Thyroid gland (tissue), 4 donors: ENCODE measurements at regions not wholly inside any gene's neighbourhood (a gene's known extent, or its start where the extent isn't known, plus 50 kb on each side); places are given as distances from the start of the nearest gene placed in this dataset.

ENCODE experiments used
- CTCF ChIP-seq, 6 experiments: fragments of 200-600 bp in 3 of 6; fragments of 450-650 bp in 3 of 6; sonication (generic) in 3 of 6; IDR thresholded peaks; one replicate each; pipeline ENCODE4 v1.5.1; 2016 to 2019; ENCODE audit warnings: antibody characterized with exemption in 6 of 6, mild to moderate bottlenecking in 2 of 6, inconsistent platforms in 1 of 6, moderate library complexity in 1 of 6
- POLR2A ChIP-seq, 2 donors: fragments of 450-650 bp; IDR thresholded peaks; one replicate each; pipeline ENCODE4 v1.6.1; 2017; ENCODE audit warnings: antibody characterized with exemption in 2 of 2, mild to moderate bottlenecking in 2 of 2, moderate library complexity in 1 of 2

GRCh38 chr10:36491926-36492325 lies 633.5 kb upstream of the ANKRD30A start:
- no peak for TF ChIP-seq CTCF (IDR thresholded peaks at IDR 0.05)
- no peak for TF ChIP-seq POLR2A (IDR thresholded peaks at IDR 0.05)
